ENCODE measurements at regions not wholly inside any gene's neighbourhood (a gene's known extent, or its start where the extent isn't known, plus 50 kb on each side); places are given as distances from the start of the nearest gene placed in this dataset.
A peak's percentile ranks its signal among the peaks of the same experiment; 100 is the strongest.

- DNase-seq (ENCODE audit: low read depth in 2 of 2) = no peak
Measured at GRCh38 chr6:163991321-163991720, 576.8 kb downstream of the QKI start.

GRCh38 chr6:163986313-163986712, 571.8 kb downstream of the QKI start:
- DNase-seq (ENCODE audit: low read depth in 2 of 2) = no peak

- no peak for DNase-seq (ENCODE audit: low read depth in 2 of 2)
Measured at GRCh38 chr6:163985710-163986109, 571.2 kb downstream of the QKI start.

GRCh38 chr6:163985040-163985439, 570.5 kb downstream of the QKI start:
- DNase-seq (ENCODE audit: low read depth in 2 of 2) = no peak

- no peak for DNase-seq (ENCODE audit: low read depth in 2 of 2)
Measured at GRCh38 chr6:163984124-163984936, 569.8 kb downstream of the QKI start.

- DNase-seq (ENCODE audit: low read depth in 2 of 2) = no peak
Measured at GRCh38 chr6:163983679-163984078, 569.2 kb downstream of the QKI start.

- no peak for DNase-seq (ENCODE audit: low read depth in 2 of 2)
Measured at GRCh38 chr6:163974322-163974721, 559.8 kb downstream of the QKI start.

- DNase-seq (ENCODE audit: low read depth in 2 of 2) = no peak
Measured at GRCh38 chr6:163971841-163972838, 557.6 kb downstream of the QKI start.

- no peak for DNase-seq (ENCODE audit: low read depth in 2 of 2)
Measured at GRCh38 chr6:163970846-163971564, 556.5 kb downstream of the QKI start.

- no peak for DNase-seq (ENCODE audit: low read depth in 2 of 2)
Measured at GRCh38 chr6:163965426-163966348, 551.2 kb downstream of the QKI start.

GRCh38 chr6:163964789-163965188, 550.3 kb downstream of the QKI start:
- DNase-seq (ENCODE audit: low read depth in 2 of 2) = no peak

GRCh38 chr6:163963205-163964120, 548.9 kb downstream of the QKI start:
- DNase-seq (ENCODE audit: low read depth in 2 of 2) = no peak

GRCh38 chr6:163962627-163963117, 548.2 kb downstream of the QKI start:
- no peak for DNase-seq (ENCODE audit: low read depth in 2 of 2)

- DNase-seq (ENCODE audit: low read depth in 2 of 2) = no peak
Measured at GRCh38 chr6:163960128-163960527, 545.6 kb downstream of the QKI start.

GRCh38 chr6:163958646-163959045, 544.1 kb downstream of the QKI start:
- no peak for DNase-seq (ENCODE audit: low read depth in 2 of 2)

- peak; percentile 20 to 21 for DNase-seq (ENCODE audit: low read depth in 2 of 2)
Measured at GRCh38 chr6:163956571-163957407, 542.3 kb downstream of the QKI start.

GRCh38 chr6:163955756-163956155, 541.2 kb downstream of the QKI start:
- DNase-seq (ENCODE audit: low read depth in 2 of 2) = no peak

GRCh38 chr6:163955096-163955495, 540.6 kb downstream of the QKI start:
- no peak for DNase-seq (ENCODE audit: low read depth in 2 of 2)

Measured in stimulated activated CD8-positive, alpha-beta memory T cell treated with anti-CD3 and anti-CD28 coated beads, Interleukin-2, amount 100 ng/mL, for 1 hour (primary cell).